Parathyroid adenoma (tissue), 2 donors: ENCODE measurements at regions not wholly inside any gene's neighbourhood (a gene's known extent, or its start where the extent isn't known, plus 50 kb on each side); places are given as distances from the start of the nearest gene placed in this dataset.

Experiments used
- H2AFZ ChIP-seq: fragments of 300-600 bp; sonication (generic); one replicate; pipeline ENCODE4 v1.7.0; 2017; ENCODE audit warnings: antibody characterized with exemption, mild to moderate bottlenecking
- H3K27ac ChIP-seq: fragments of 300-600 bp; sonication (generic); one replicate; pipeline ENCODE4 v1.7.0; 2017
- H3K27me3 ChIP-seq: fragments of 300-600 bp; sonication (generic); one replicate; pipeline ENCODE4 v1.7.0; 2017; ENCODE audit warnings: low read length; ENCODE audit not compliant: control insufficient read depth, insufficient read depth
- H3K36me3 ChIP-seq: fragments of 300-600 bp; sonication (generic); one replicate; pipeline ENCODE4 v1.7.0; 2017; ENCODE audit warnings: low read length; ENCODE audit not compliant: control insufficient read depth, insufficient read depth
- H3K4me1 ChIP-seq: fragments of 300-600 bp; sonication (generic); one replicate; pipeline ENCODE4 v1.7.0; 2017; ENCODE audit warnings: control low read depth
- H3K4me2 ChIP-seq: fragments of 300-600 bp; sonication (generic); one replicate; pipeline ENCODE4 v1.7.0; 2017; ENCODE audit warnings: low read length
- H3K4me3 ChIP-seq: fragments of 300-600 bp; sonication (generic); one replicate; pipeline ENCODE4 v1.7.0; 2017; ENCODE audit warnings: low read depth, low read length
- H3K79me2 ChIP-seq: fragments of 300-600 bp; sonication (generic); one replicate; pipeline ENCODE4 v1.7.0; 2017; ENCODE audit warnings: control low read depth
- H3K9ac ChIP-seq: fragments of 300-600 bp; sonication (generic); one replicate; pipeline ENCODE4 v1.7.0; 2017; ENCODE audit warnings: mild to moderate bottlenecking
- H3K9me3 ChIP-seq: fragments of 300-600 bp; sonication (generic); one replicate; pipeline ENCODE4 v1.7.0; 2017; ENCODE audit warnings: low read length; ENCODE audit not compliant: control insufficient read depth
- CTCF ChIP-seq: fragments of 300-600 bp; sonication (generic); IDR thresholded peaks from one replicate; pipeline ENCODE4 v1.7.0; 2017; ENCODE audit warnings: antibody characterized with exemption, mild to moderate bottlenecking
- donor health status: primary hyperparathyroidism.

GRCh38 chrX:147602176-147602696 lies 309.5 kb upstream of the FMR1 start:
- no peaks in the 10 kb centered on the region for H3K36me3 ChIP-seq
- H3K4me3 ChIP-seq, result no peak overlapping the region
- no peak for TF ChIP-seq CTCF
- H3K9me3 ChIP-seq, result no peaks in the 10 kb centered on the region
- H3K9ac ChIP-seq, result no peak overlapping the region
- no peak overlapping the region for H2AFZ ChIP-seq
- H3K27me3 ChIP-seq, result no peaks in the 10 kb centered on the region
- H3K4me1 ChIP-seq, result no peaks in the 10 kb centered on the region
- no peak overlapping the region for H3K27ac ChIP-seq
- no peak overlapping the region for H3K4me2 ChIP-seq
- H3K79me2 ChIP-seq, result no peaks in the 10 kb centered on the region

GRCh38 chrX:147626605-147627004 lies 285.1 kb upstream of the FMR1 start:
- no peak overlapping the region for H3K4me3 ChIP-seq
- no peak overlapping the region for H2AFZ ChIP-seq
- H3K4me2 ChIP-seq, result no peak overlapping the region
- no peaks in the 10 kb centered on the region for H3K27me3 ChIP-seq
- no peak for TF ChIP-seq CTCF
- H3K4me1 ChIP-seq, result no peaks in the 10 kb centered on the region
- no peaks in the 10 kb centered on the region for H3K79me2 ChIP-seq
- no peaks in the 10 kb centered on the region for H3K36me3 ChIP-seq
- H3K9me3 ChIP-seq, result no peaks in the 10 kb centered on the region
- H3K9ac ChIP-seq, result no peak overlapping the region
- no peak overlapping the region for H3K27ac ChIP-seq

GRCh38 chrX:147635186-147635585 lies 276.5 kb upstream of the FMR1 start:
- Histone ChIP-seq H3K36me3 (no peaks in the 10 kb centered on the region), H3K79me2 (no peaks in the 10 kb centered on the region), H3K9ac (no peak overlapping the region), H3K4me1 (no peaks in the 10 kb centered on the region), H3K9me3 (no peaks in the 10 kb centered on the region), H3K27ac (no peak overlapping the region), H3K4me3 (no peak overlapping the region), H3K4me2 (no peak overlapping the region), H3K27me3 (no peaks in the 10 kb centered on the region), H2AFZ (no peak overlapping the region)
- TF ChIP-seq CTCF, result no peak

- H3K36me3 ChIP-seq, result no peaks in the 10 kb centered on the region
- no peak overlapping the region for H3K4me2 ChIP-seq
- H3K27me3 ChIP-seq, result no peaks in the 10 kb centered on the region
- no peaks in the 10 kb centered on the region for H3K4me1 ChIP-seq
- H2AFZ ChIP-seq, result no peak overlapping the region
- H3K27ac ChIP-seq, result no peak overlapping the region
- H3K9ac ChIP-seq, result no peak overlapping the region
- no peak for TF ChIP-seq CTCF
- no peak overlapping the region for H3K4me3 ChIP-seq
- H3K79me2 ChIP-seq, result no peaks in the 10 kb centered on the region
- no peaks in the 10 kb centered on the region for H3K9me3 ChIP-seq
These were observed 274.5 kb upstream of the FMR1 start for GRCh38 chrX:147637190-147637589.

GRCh38 chrX:147646949-147647723 lies 264.6 kb upstream of the FMR1 start:
- no peak overlapping the region for H3K9ac ChIP-seq
- no peaks in the 10 kb centered on the region for H3K4me1 ChIP-seq
- H2AFZ ChIP-seq, result no peak overlapping the region
- no peaks in the 10 kb centered on the region for H3K9me3 ChIP-seq
- H3K4me2 ChIP-seq, result no peak overlapping the region
- H3K4me3 ChIP-seq, result no peak overlapping the region
- H3K79me2 ChIP-seq, result no peaks in the 10 kb centered on the region
- H3K27ac ChIP-seq, result no peak overlapping the region
- no peaks in the 10 kb centered on the region for H3K36me3 ChIP-seq
- H3K27me3 ChIP-seq, result no peaks in the 10 kb centered on the region
- no peak for TF ChIP-seq CTCF
